Stomach (tissue), 8 donors: ENCODE measurements at regions not wholly inside any gene's neighbourhood (a gene's known extent, or its start where the extent isn't known, plus 50 kb on each side); places are given as distances from the start of the nearest gene placed in this dataset.

ENCODE experiments used
- DNase-seq, 2 donors: peaks; one replicate each; pipeline versions ENCODE4 v3.0.0 to v3.0.0-alpha.2; 2013 to 2019
- H3K27ac ChIP-seq, 5 donors: fragments of 200-600 bp in 4 of 5; sonication (generic) in 4 of 5; one replicate each; pipeline ENCODE4 v1.5.1; 2013 to 2019; ENCODE audit warnings: mild to moderate bottlenecking in 1 of 5, moderate library complexity in 1 of 5
- H3K27me3 ChIP-seq, 3 donors: fragments of 200-600 bp; sonication (generic); one replicate each; pipeline ENCODE4 v1.5.1; 2017 to 2019; ENCODE audit warnings: mixed run types in 1 of 3
- H3K36me3 ChIP-seq, 4 donors: fragments of 200-600 bp; sonication (generic); 1 replicate in 3 of 4; 2 replicates in 1 of 4; pipeline ENCODE4 v1.5.1; 2016 to 2019
- H3K4me1 ChIP-seq, 4 donors: fragments of 200-600 bp; sonication (generic); one replicate each; pipeline ENCODE4 v1.5.1; 2016 to 2019
- H3K4me3 ChIP-seq, 4 donors: fragments of 200-600 bp; sonication (generic) in 3 of 4; one replicate each; pipeline ENCODE4 v1.5.1; 2016 to 2019; ENCODE audit warnings: mild to moderate bottlenecking in 1 of 4
- H3K9me3 ChIP-seq, 4 donors: fragments of 200-600 bp; sonication (generic); one replicate each; pipeline ENCODE4 v1.5.1; 2016 to 2019
- CTCF ChIP-seq, 7 experiments: fragments of 450-650 bp in 4 of 7; fragments of 200-600 bp in 3 of 7; sonication (generic) in 3 of 7; IDR thresholded peaks; one replicate each; pipeline ENCODE4 v1.5.1; 2016 to 2019; ENCODE audit warnings: antibody characterized with exemption in 7 of 7, control low read depth in 2 of 7, mild to moderate bottlenecking in 1 of 7
- EP300 ChIP-seq: sonication (generic); formaldehyde crosslinking; IDR thresholded peaks from one replicate; pipeline ENCODE4 v1.6.1; 2017; ENCODE audit warnings: antibody characterized with exemption
- POLR2A ChIP-seq, 4 donors: fragments of 450-650 bp; IDR thresholded peaks; one replicate each; pipeline ENCODE4 v1.6.1; 2016; ENCODE audit warnings: antibody characterized with exemption in 4 of 4, control low read depth in 2 of 4, mild to moderate bottlenecking in 1 of 4, moderate library complexity in 1 of 4
- POLR2AphosphoS5 ChIP-seq, 3 donors: sonication (generic); formaldehyde crosslinking; IDR thresholded peaks; one replicate each; pipeline ENCODE4 v1.6.1; 2016; ENCODE audit warnings: antibody characterized with exemption in 3 of 3
- WGBS, 5 donors: extraction: QIAGEN DNeasy Blood & Tissue Kit in 3 of 5; methylation state at CpG; one replicate each; pipeline versions ENCODE4 v1.1.5 to v1.1.7; 2013 to 2018; 5-methylcytosine and 5-hydroxymethylcytosine counted together
- intact Hi-C: fragments of 100-400 bp; cut with DNase I; formaldehyde crosslinking; loops from one replicate; pipeline ENCODE4 v1.15.1; 2023; ENCODE audit warnings: low total_unique reads
- donor health status: healthy with polysubstance abuse.
- donor health status: Bipolar disorder and iron deficiency.
- donor health status: healthy.

DNA sequence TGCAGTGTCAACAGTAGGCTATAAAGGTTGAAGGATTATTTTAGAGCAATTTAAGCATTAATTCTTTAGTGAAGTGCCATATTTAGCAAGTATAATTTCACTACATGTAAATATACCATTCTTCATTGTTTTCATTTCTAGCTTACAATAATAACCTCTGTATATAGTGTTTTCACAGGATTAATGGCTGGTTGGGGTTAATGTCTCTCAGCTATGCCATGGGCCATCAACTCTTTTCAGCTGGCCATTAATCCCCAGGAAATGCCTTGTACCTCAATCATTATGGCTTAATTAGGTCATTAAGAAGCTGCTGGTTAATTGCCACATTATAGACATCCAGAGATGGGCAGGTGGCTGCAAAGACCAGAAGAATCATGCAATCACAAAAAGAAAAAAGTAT is 715.1 kb downstream of the MAT2B start:
- no peaks in the 10 kb centered on the region for H3K27me3 ChIP-seq
- no peak overlapping the region for H3K4me3 ChIP-seq
- intact Hi-C loops = no loop called here
- no peaks in the 10 kb centered on the region for H3K36me3 ChIP-seq
- H3K27ac ChIP-seq = no peak overlapping the region
- TF ChIP-seq EP300 (no peak), POLR2A (IDR thresholded peaks at IDR 0.05) (no peak), CTCF (IDR thresholded peaks at IDR 0.05) (no peak), POLR2AphosphoS5 (IDR thresholded peaks at IDR 0.05) (no peak)
- no peak for DNase-seq
- no peaks in the 10 kb centered on the region for H3K4me1 ChIP-seq
- no peaks in the 10 kb centered on the region for H3K9me3 ChIP-seq

GRCh38 chr5:164224236-164224635 is 718.8 kb downstream of the MAT2B start:
- Histone ChIP-seq H3K27me3 (no peaks in the 10 kb centered on the region), H3K4me3 (no peak overlapping the region), H3K27ac (no peak overlapping the region), H3K9me3 (peaks cover 0 to 8% (median 4%) of the 10 kb centered on the region in 4 donors), H3K4me1 (no peaks in the 10 kb centered on the region), H3K36me3 (no peaks in the 10 kb centered on the region)
- 77 to 95% (median 89%) methylated on average over 2 of the region's 2 CpGs for WGBS, 5 donors
- intact Hi-C loops = no loop called here
- DNase-seq = no peak
- TF ChIP-seq POLR2A (IDR thresholded peaks at IDR 0.05) = no peak
- TF ChIP-seq POLR2AphosphoS5 (IDR thresholded peaks at IDR 0.05) = no peak
- no peak for TF ChIP-seq CTCF (IDR thresholded peaks at IDR 0.05)
- TF ChIP-seq EP300 = no peak

DNA sequence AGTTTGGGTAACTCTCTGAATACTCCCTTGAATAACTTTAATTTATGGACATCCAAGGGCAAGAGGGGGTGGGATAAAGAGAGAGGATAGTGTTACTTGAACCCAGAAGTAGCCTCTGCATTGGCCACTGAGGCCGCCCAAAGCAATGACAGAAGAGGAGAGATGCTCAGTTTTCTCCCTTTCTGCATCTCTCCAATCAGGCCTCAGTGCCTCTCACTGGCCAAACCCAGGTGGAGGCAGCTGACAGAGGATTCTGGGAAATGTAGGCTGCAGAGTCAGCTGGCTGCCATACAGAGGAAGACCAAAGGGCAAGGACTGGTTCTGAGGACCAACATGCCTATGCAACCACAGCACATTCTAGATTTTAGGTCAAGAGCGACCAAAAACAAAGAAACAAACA is 719.4 kb downstream of the MAT2B start:
- TF ChIP-seq EP300 (no peak), POLR2A (IDR thresholded peaks at IDR 0.05) (no peak)
- H3K27ac ChIP-seq = no peak overlapping the region
- WGBS, 5 donors = 84 to 98% (median 93%) methylated on average over 2 of the region's 2 CpGs
- DNase-seq = no peak
- H3K4me3 ChIP-seq = no peak overlapping the region
- peaks cover 0 to 8% (median 4%) of the 10 kb centered on the region in 4 donors for H3K9me3 ChIP-seq
- no peaks in the 10 kb centered on the region for H3K27me3 ChIP-seq
- H3K36me3 ChIP-seq = no peaks in the 10 kb centered on the region
- intact Hi-C loops = no loop called here
- H3K4me1 ChIP-seq = no peaks in the 10 kb centered on the region

DNA sequence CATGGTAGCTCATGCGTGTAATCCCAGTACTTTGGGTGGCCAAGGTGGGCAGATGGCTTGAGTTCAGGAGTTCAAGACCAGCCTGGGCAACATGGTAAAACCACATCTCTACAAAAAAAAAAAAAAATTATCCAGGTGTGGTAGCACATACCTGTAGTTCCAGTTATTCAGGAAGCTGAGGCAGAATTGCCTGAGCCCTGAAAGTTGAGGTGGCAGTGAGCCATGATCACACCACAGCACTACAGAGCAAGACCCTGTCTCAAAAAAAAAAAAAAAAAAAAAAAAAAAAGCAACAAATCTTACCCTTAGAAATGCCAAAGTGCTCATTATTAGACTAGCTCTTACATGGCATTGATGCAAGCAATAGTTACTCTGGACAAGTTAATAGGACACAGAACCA is 724.9 kb downstream of the MAT2B start:
- TF ChIP-seq EP300 (no peak), POLR2A (IDR thresholded peaks at IDR 0.05) (no peak), POLR2AphosphoS5 (IDR thresholded peaks at IDR 0.05) (no peak), CTCF (IDR thresholded peaks at IDR 0.05) (no peak)
- Histone ChIP-seq H3K27ac (no peak overlapping the region), H3K4me3 (no peak overlapping the region), H3K27me3 (no peaks in the 10 kb centered on the region), H3K4me1 (peaks cover 0 to 5% (median 0%) of the 10 kb centered on the region in 4 donors), H3K9me3 (peaks cover 0 to 8% (median 4%) of the 10 kb centered on the region in 4 donors), H3K36me3 (no peaks in the 10 kb centered on the region)
- intact Hi-C loops = no loop called here
- no peak for DNase-seq
- 87 to 100% (median 98%) methylated on average over 1 of the region's 1 CpG for WGBS, 5 donors

DNA sequence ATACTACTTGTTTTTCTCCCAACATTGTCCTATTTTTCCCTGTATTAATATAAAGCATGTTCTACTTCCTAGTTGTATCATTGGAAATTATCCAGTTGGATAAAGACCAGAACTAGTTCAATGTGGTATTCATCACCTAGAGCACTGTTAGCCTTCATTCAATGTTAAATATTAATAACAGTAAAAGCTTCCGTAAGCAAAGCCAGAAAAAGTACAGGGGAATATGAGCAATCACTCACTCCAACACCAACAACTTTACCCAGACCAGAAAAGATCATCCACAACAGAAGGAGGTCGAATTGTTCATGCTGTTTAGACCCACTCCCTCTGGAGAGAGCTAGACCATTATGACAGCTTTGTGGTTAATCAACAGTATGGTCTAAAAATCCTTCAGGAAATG is 728.4 kb downstream of the MAT2B start:
- Histone ChIP-seq H3K27me3 (no peaks in the 10 kb centered on the region), H3K36me3 (no peaks in the 10 kb centered on the region), H3K27ac (no peak overlapping the region), H3K4me3 (no peak overlapping the region), H3K4me1 (peaks cover 0 to 5% (median 0%) of the 10 kb centered on the region in 4 donors), H3K9me3 (peaks cover 0 to 2% (median under 1%) of the 10 kb centered on the region in 4 donors)
- intact Hi-C loops = no loop called here
- TF ChIP-seq CTCF (IDR thresholded peaks at IDR 0.05) (no peak), POLR2AphosphoS5 (IDR thresholded peaks at IDR 0.05) (no peak), POLR2A (IDR thresholded peaks at IDR 0.05) (no peak), EP300 (no peak)
- WGBS, 5 donors = 12 to 20% (median 14%) methylated on average over 2 of the region's 2 CpGs
- DNase-seq = peak in 1 of 2 donors; percentile 49
